ENCODE measurements at regions not wholly inside any gene's neighbourhood (a gene's known extent, or its start where the extent isn't known, plus 50 kb on each side); places are given as distances from the start of the nearest gene placed in this dataset.

GRCh38 chr17:45577571-45578279, 87.2 kb upstream of the PLEKHM1 start:
- H3K36me3 ChIP-seq, result peaks cover 33% of the 10 kb centered on the region
- H3K27me3 ChIP-seq (ENCODE audit: insufficient read depth, low read depth, severe bottlenecking), result no peaks in the 10 kb centered on the region
- no peak for TF ChIP-seq CTCF (IDR thresholded peaks at IDR 0.05; ENCODE audit: low read depth, low read length)
- no peaks in the 10 kb centered on the region for H3K9me3 ChIP-seq (ENCODE audit: severe bottlenecking)
- no peak overlapping the region for H3K27ac ChIP-seq
- H3K4me3 ChIP-seq (ENCODE audit: low read depth, low read length), result no peak overlapping the region
- no peak for DNase-seq

GRCh38 chr17:45578516-45579455, 88.3 kb upstream of the PLEKHM1 start:
- DNase-seq, result no peak
- no peak overlapping the region for H3K27ac ChIP-seq
- TF ChIP-seq CTCF (IDR thresholded peaks at IDR 0.05; ENCODE audit: low read depth, low read length), result no peak
- H3K4me3 ChIP-seq (ENCODE audit: low read depth, low read length), result no peak overlapping the region
- no peaks in the 10 kb centered on the region for H3K27me3 ChIP-seq (ENCODE audit: insufficient read depth, low read depth, severe bottlenecking)
- peaks cover 29% of the 10 kb centered on the region for H3K36me3 ChIP-seq
- no peaks in the 10 kb centered on the region for H3K9me3 ChIP-seq (ENCODE audit: severe bottlenecking)

- no peaks in the 10 kb centered on the region for H3K27me3 ChIP-seq (ENCODE audit: insufficient read depth, low read depth, severe bottlenecking)
- H3K36me3 ChIP-seq, result peaks cover 35% of the 10 kb centered on the region
- no peak overlapping the region for H3K27ac ChIP-seq
- peak; percentile 41 for DNase-seq
- H3K9me3 ChIP-seq (ENCODE audit: severe bottlenecking), result no peaks in the 10 kb centered on the region
- TF ChIP-seq CTCF (IDR thresholded peaks at IDR 0.05; ENCODE audit: low read depth, low read length), result no peak
- no peak overlapping the region for H3K4me3 ChIP-seq (ENCODE audit: low read depth, low read length)
Observed at GRCh38 chr17:45579529-45580495, 89.3 kb upstream of the PLEKHM1 start.

- no peaks in the 10 kb centered on the region for H3K27me3 ChIP-seq (ENCODE audit: insufficient read depth, low read depth, severe bottlenecking)
- TF ChIP-seq CTCF (IDR thresholded peaks at IDR 0.05; ENCODE audit: low read depth, low read length), result no peak
Observed at GRCh38 chr17:45580924-45581323, 90.4 kb upstream of the PLEKHM1 start.

GRCh38 chr17:45581860-45582259, 91.3 kb upstream of the PLEKHM1 start:
- Histone ChIP-seq H3K27ac (no peak overlapping the region), H3K36me3 (peaks cover 31% of the 10 kb centered on the region), H3K9me3 (ENCODE audit: severe bottlenecking) (no peaks in the 10 kb centered on the region), H3K4me3 (ENCODE audit: low read depth, low read length) (no peak overlapping the region), H3K27me3 (ENCODE audit: insufficient read depth, low read depth, severe bottlenecking) (no peaks in the 10 kb centered on the region)
- DNase-seq, result no peak
- no peak for TF ChIP-seq CTCF (IDR thresholded peaks at IDR 0.05; ENCODE audit: low read depth, low read length)

More at GRCh38 chr17:45580924-45581323, 90.4 kb upstream of the PLEKHM1 start:
- no peak for DNase-seq
- H3K4me3 ChIP-seq (ENCODE audit: low read depth, low read length), result no peak overlapping the region
- no peak overlapping the region for H3K27ac ChIP-seq
- peaks cover 35% of the 10 kb centered on the region for H3K36me3 ChIP-seq
- no peaks in the 10 kb centered on the region for H3K9me3 ChIP-seq (ENCODE audit: severe bottlenecking)

Data from WERI-Rb-1 (cell line).